ENCODE measurements at regions not wholly inside any gene's neighbourhood (a gene's known extent, or its start where the extent isn't known, plus 50 kb on each side); places are given as distances from the start of the nearest gene placed in this dataset.

GRCh38 chr6:166009385-166010031 lies 158.1 kb downstream of the TBXT start:
- no peak for DNase-seq

- DNase-seq: no peak
Measured at GRCh38 chr6:166008441-166009369, 158.9 kb downstream of the TBXT start.

GRCh38 chr6:166007349-166008263 lies 160.0 kb downstream of the TBXT start:
- DNase-seq: no peak

- no peak for DNase-seq
Measured at GRCh38 chr6:166006900-166007301, 160.8 kb downstream of the TBXT start.

GRCh38 chr6:166005944-166006899 lies 161.4 kb downstream of the TBXT start:
- no peak for DNase-seq

GRCh38 chr6:166005401-166005943 lies 162.2 kb downstream of the TBXT start:
- DNase-seq: no peak

GRCh38 chr6:166004876-166005275 lies 162.8 kb downstream of the TBXT start:
- no peak for DNase-seq

GRCh38 chr6:166004471-166004870 lies 163.2 kb downstream of the TBXT start:
- no peak for DNase-seq

GRCh38 chr6:166003569-166003968 lies 164.1 kb downstream of the TBXT start:
- DNase-seq: no peak

GRCh38 chr6:166001359-166001758 lies 166.3 kb downstream of the TBXT start:
- DNase-seq: no peak

GRCh38 chr6:165999279-165999678 lies 168.4 kb downstream of the TBXT start:
- no peak for DNase-seq

GRCh38 chr6:165998072-165998471 lies 169.6 kb downstream of the TBXT start:
- no peak for DNase-seq

- DNase-seq: no peak
Measured at GRCh38 chr6:165991341-165991740, 176.3 kb downstream of the TBXT start.

- DNase-seq: no peak
Measured at GRCh38 chr6:165990216-165990615, 177.4 kb downstream of the TBXT start.

- DNase-seq: no peak
Measured at GRCh38 chr6:165988757-165989456, 178.7 kb downstream of the TBXT start.

- DNase-seq: no peak
Measured at GRCh38 chr6:165988302-165988756, 179.3 kb downstream of the TBXT start.

GRCh38 chr6:165987483-165988301 lies 180.0 kb downstream of the TBXT start:
- DNase-seq: no peak

- DNase-seq: no peak
Measured at GRCh38 chr6:165986914-165987482, 180.7 kb downstream of the TBXT start.

GRCh38 chr6:165986311-165986913 lies 181.2 kb downstream of the TBXT start:
- DNase-seq: no peak
